ENCODE measurements at regions not wholly inside any gene's neighbourhood (a gene's known extent, or its start where the extent isn't known, plus 50 kb on each side); places are given as distances from the start of the nearest gene placed in this dataset.

DNA sequence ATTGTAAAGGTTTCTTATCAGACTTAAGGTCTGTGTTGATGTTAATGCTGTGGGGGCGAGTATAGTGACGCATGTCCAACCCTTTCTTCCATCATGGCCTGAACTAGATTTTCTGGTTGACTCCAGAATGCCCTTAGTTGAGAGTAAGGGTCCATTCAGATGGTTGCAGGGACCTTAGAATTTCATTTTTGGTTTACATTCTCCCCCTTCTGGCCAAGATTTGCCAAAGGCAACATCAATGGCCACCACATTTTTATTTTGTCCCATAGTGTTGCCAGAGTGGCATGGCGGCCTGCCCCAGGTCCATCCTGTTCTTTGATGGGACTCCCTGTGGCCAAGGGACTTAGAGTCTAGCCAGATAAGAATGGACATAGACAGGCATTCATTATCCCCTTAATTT lies 368.5 kb downstream of the GPM6A start:
- TF ChIP-seq, protein P1, sequence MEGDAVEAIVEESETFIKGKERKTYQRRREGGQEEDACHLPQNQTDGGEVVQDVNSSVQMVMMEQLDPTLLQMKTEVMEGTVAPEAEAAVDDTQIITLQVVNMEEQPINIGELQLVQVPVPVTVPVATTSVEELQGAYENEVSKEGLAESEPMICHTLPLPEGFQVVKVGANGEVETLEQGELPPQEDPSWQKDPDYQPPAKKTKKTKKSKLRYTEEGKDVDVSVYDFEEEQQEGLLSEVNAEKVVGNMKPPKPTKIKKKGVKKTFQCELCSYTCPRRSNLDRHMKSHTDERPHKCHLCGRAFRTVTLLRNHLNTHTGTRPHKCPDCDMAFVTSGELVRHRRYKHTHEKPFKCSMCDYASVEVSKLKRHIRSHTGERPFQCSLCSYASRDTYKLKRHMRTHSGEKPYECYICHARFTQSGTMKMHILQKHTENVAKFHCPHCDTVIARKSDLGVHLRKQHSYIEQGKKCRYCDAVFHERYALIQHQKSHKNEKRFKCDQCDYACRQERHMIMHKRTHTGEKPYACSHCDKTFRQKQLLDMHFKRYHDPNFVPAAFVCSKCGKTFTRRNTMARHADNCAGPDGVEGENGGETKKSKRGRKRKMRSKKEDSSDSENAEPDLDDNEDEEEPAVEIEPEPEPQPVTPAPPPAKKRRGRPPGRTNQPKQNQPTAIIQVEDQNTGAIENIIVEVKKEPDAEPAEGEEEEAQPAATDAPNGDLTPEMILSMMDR (conservative IDR thresholded peaks at IDR 0.05; ENCODE audit: low read length), result no peak
- no peak for TF ChIP-seq EZH2phosphoT487 (IDR thresholded peaks at IDR 0.05; ENCODE audit: borderline replicate concordance)
